ENCODE measurements at regions not wholly inside any gene's neighbourhood (a gene's known extent, or its start where the extent isn't known, plus 50 kb on each side); places are given as distances from the start of the nearest gene placed in this dataset.

- H3K4me1 ChIP-seq (ENCODE audit: control insufficient read depth, insufficient read depth, low read length), result no peaks in the 10 kb centered on the region
- no peak overlapping the region for H3K4me3 ChIP-seq
- in situ Hi-C loops (cut with MboI) (no loop called here), intact Hi-C loops (cut with micrococcal nuclease; ENCODE audit: unreplicated experiment) (no loop called here)
- H2AFZ ChIP-seq (ENCODE audit: control insufficient read depth, low read depth, low read length), result no peak overlapping the region
- no peak for FAIRE-seq
- DNase-seq (ENCODE audit: low read depth, low spot score), result no peak
- H3K4me2 ChIP-seq (ENCODE audit: control insufficient read depth, insufficient read depth), result no peak overlapping the region
- POLR2A ChIA-PET, result no interaction called here
- H3K27ac ChIP-seq (ENCODE audit: control insufficient read depth, insufficient read depth), result no peak overlapping the region
- 84% methylated on average over 2 of the region's 2 CpGs for WGBS (ENCODE audit: insufficient coverage, insufficient replicate concordance, low lambda C conversion rate, missing lambda C conversion rate)
- H4K20me1 ChIP-seq (ENCODE audit: control insufficient read depth, insufficient read depth), result no peaks in the 10 kb centered on the region
- no peaks in the 10 kb centered on the region for H3K27me3 ChIP-seq (replicated peaks in 1 of 2; ENCODE audit: control insufficient read depth in 2 of 2, insufficient read depth in 2 of 2, low read length in 1 of 2)
- RAD21 ChIA-PET (ENCODE audit: unreplicated experiment), result no interaction called here
- SMC1A ChIA-PET (ENCODE audit: uncharacterized antibody, unreplicated experiment), result no interaction called here
- H3K9me3 ChIP-seq (replicated peaks; ENCODE audit: control insufficient read depth, insufficient read depth, low read length), result no peaks in the 10 kb centered on the region
- H3K36me3 ChIP-seq (ENCODE audit: control insufficient read depth in 2 of 2, insufficient read depth in 2 of 2, low read length in 1 of 2), result no peaks in the 10 kb centered on the region
- TF ChIP-seq MLLT1 (IDR thresholded peaks at IDR 0.05) (no peak), RAD21 (IDR thresholded peaks at IDR 0.05; ENCODE audit: insufficient read depth, low read depth, low read length) (peak; percentile 31; the same call in 1 of the 2 replicates), CTCF (IDR thresholded peaks at IDR 0.05 in 2 of 3, conservative IDR thresholded peaks at IDR 0.05 in 1 of 3; ENCODE audit: control insufficient read depth in 2 of 3, extremely low read depth in 1 of 3, insufficient read depth in 1 of 3, low read depth in 3 of 3, low read length in 3 of 3) (peak; percentile 7 to 35 (median 22); a peak in 1 of 6 replicates)
- BruUV-seq (replicated peaks), result no TSS peak
- no peaks in the 10 kb centered on the region for H3K79me2 ChIP-seq (ENCODE audit: control insufficient read depth, insufficient read depth, low read length)
- no peak for ATAC-seq
- H3K9ac ChIP-seq (ENCODE audit: control insufficient read depth, insufficient read depth, low read length), result no peak overlapping the region
- CTCF ChIA-PET, result no interaction called here
These were observed 179.0 kb upstream of the CD180 start for GRCh38 chr5:67375606-67376005.

- no TSS peak for BruUV-seq (replicated peaks)
- H3K36me3 ChIP-seq (ENCODE audit: control insufficient read depth in 2 of 2, insufficient read depth in 2 of 2, low read length in 1 of 2), result no peaks in the 10 kb centered on the region
- no peaks in the 10 kb centered on the region for H3K4me1 ChIP-seq (ENCODE audit: control insufficient read depth, insufficient read depth, low read length)
- H3K79me2 ChIP-seq (ENCODE audit: control insufficient read depth, insufficient read depth, low read length), result no peaks in the 10 kb centered on the region
- POLR2A ChIA-PET, result no interaction called here
- no peak for DNase-seq (ENCODE audit: low read depth, low spot score)
- no peaks in the 10 kb centered on the region for H4K20me1 ChIP-seq (ENCODE audit: control insufficient read depth, insufficient read depth)
- WGBS (ENCODE audit: insufficient coverage, insufficient replicate concordance, low lambda C conversion rate, missing lambda C conversion rate), result 5% methylated on average over 2 of the region's 2 CpGs
- SMC1A ChIA-PET (ENCODE audit: uncharacterized antibody, unreplicated experiment), result interaction anchor here (1.6 kb wide), 1 partner anchor 13 kb away, joined by 4 read pairs; no protein-coding TSS in a partner anchor
- RAD21 ChIA-PET (ENCODE audit: unreplicated experiment), result no interaction called here
- no peak for FAIRE-seq
- H3K4me3 ChIP-seq, result no peak overlapping the region
- in situ Hi-C loops (cut with MboI), result no loop called here
- CTCF ChIA-PET, result no interaction called here
- no peaks in the 10 kb centered on the region for H3K27me3 ChIP-seq (replicated peaks in 1 of 2; ENCODE audit: control insufficient read depth in 2 of 2, insufficient read depth in 2 of 2, low read length in 1 of 2)
- H3K9ac ChIP-seq (ENCODE audit: control insufficient read depth, insufficient read depth, low read length), result no peak overlapping the region
- no peak overlapping the region for H3K4me2 ChIP-seq (ENCODE audit: control insufficient read depth, insufficient read depth)
- H2AFZ ChIP-seq (ENCODE audit: control insufficient read depth, low read depth, low read length), result no peak overlapping the region
- no peak for ATAC-seq
- intact Hi-C loops (cut with micrococcal nuclease; ENCODE audit: unreplicated experiment), result no loop called here
- no peaks in the 10 kb centered on the region for H3K9me3 ChIP-seq (replicated peaks; ENCODE audit: control insufficient read depth, insufficient read depth, low read length)
- H3K27ac ChIP-seq (ENCODE audit: control insufficient read depth, insufficient read depth), result no peak overlapping the region
- TF ChIP-seq SMAD1 (IDR thresholded peaks at IDR 0.05; ENCODE audit: low read depth, partially characterized antibody), result no peak
- no peak for TF ChIP-seq IRF4 (IDR thresholded peaks at IDR 0.05; ENCODE audit: low read depth, low read length)
- no peak for TF ChIP-seq SP1 (IDR thresholded peaks at IDR 0.05; ENCODE audit: low read depth, low read length)
- TF ChIP-seq ATF7 (IDR thresholded peaks at IDR 0.05; ENCODE audit: low read depth), result no peak
- no peak for TF ChIP-seq MAX (IDR thresholded peaks at IDR 0.05; ENCODE audit: low read depth, low read length)
- no peak for TF ChIP-seq HSF1 (IDR thresholded peaks at IDR 0.05; ENCODE audit: low read depth, low read length)
- no peak for TF ChIP-seq ZZZ3 (IDR thresholded peaks at IDR 0.05; ENCODE audit: control insufficient read depth, insufficient read length, low read depth)
- TF ChIP-seq PBX3 (IDR thresholded peaks at IDR 0.05; ENCODE audit: insufficient replicate concordance, low read depth, low read length), result no peak
- TF ChIP-seq TCF7 (IDR thresholded peaks at IDR 0.05; ENCODE audit: borderline replicate concordance), result no peak
These were observed 177.8 kb upstream of the CD180 start for GRCh38 chr5:67374378-67374777.
